GM12878 (cell line): ENCODE measurements at regions not wholly inside any gene's neighbourhood (a gene's known extent, or its start where the extent isn't known, plus 50 kb on each side); places are given as distances from the start of the nearest gene placed in this dataset.

ENCODE experiments used
- CTCF ChIP-seq, 3 experiments: IDR thresholded peaks in 2 of 3; conservative IDR thresholded peaks in 1 of 3; 2 replicates each; pipeline ENCODE4 v1.5.1; 2011; ENCODE audit warnings: low read depth in 3 of 3, low read length in 3 of 3, mild to moderate bottlenecking in 3 of 3, control low read depth in 2 of 3, moderate library complexity in 2 of 3, inconsistent platforms in 1 of 3, mixed read lengths in 1 of 3; ENCODE audit not compliant: control insufficient read depth in 2 of 3, insufficient read depth in 1 of 3; ENCODE audit errors: extremely low read depth in 1 of 3
- NBN ChIP-seq: fragments of 450-650 bp; IDR thresholded peaks from 2 replicates; pipeline ENCODE4 v1.6.1; 2016
- POLR2AphosphoS5 ChIP-seq: IDR thresholded peaks from 2 replicates; pipeline ENCODE4 v1.6.1; 2011; ENCODE audit warnings: mild to moderate bottlenecking, low read length, inconsistent platforms
- REST ChIP-seq: IDR thresholded peaks from 2 replicates; pipeline ENCODE4 v1.6.1; 2012; ENCODE audit warnings: mild to moderate bottlenecking, low read depth, low read length
- ZNF274 ChIP-seq: IDR thresholded peaks from one replicate; pipeline ENCODE4 v1.8.0; 2011; ENCODE audit not compliant: insufficient read length, insufficient read depth

- TF ChIP-seq POLR2AphosphoS5: no peak
- no peak for TF ChIP-seq REST
- TF ChIP-seq CTCF (IDR thresholded peaks at IDR 0.05 in 2 of 3, conservative IDR thresholded peaks at IDR 0.05 in 1 of 3; ENCODE audit: control insufficient read depth in 2 of 3, extremely low read depth in 1 of 3, insufficient read depth in 1 of 3, low read depth in 3 of 3, low read length in 3 of 3): no peak
- TF ChIP-seq NBN: no peak
- TF ChIP-seq ZNF274: no peak
Measured at GRCh38 chr4:155548173-155548572, 118.5 kb upstream of the GUCY1A1 start.
